ENCODE measurements at regions not wholly inside any gene's neighbourhood (a gene's known extent, or its start where the extent isn't known, plus 50 kb on each side); places are given as distances from the start of the nearest gene placed in this dataset.

- FAIRE-seq (peak; percentile 96), DNase-seq (ENCODE audit: low read depth) (no peak)
- Histone ChIP-seq H3K4me1 (ENCODE audit: insufficient read depth, low read length) (no peaks in the 10 kb centered on the region), H3K4me3 (ENCODE audit: insufficient read depth, low read depth, low read length) (no peak overlapping the region), H4K20me1 (ENCODE audit: insufficient read depth, low read length) (no peaks in the 10 kb centered on the region), H3K27me3 (ENCODE audit: insufficient read depth, low read length) (no peaks in the 10 kb centered on the region), H3K36me3 (ENCODE audit: insufficient read depth, low read length) (no peaks in the 10 kb centered on the region), H3K9ac (ENCODE audit: low read length) (no peak overlapping the region), H3K4me2 (ENCODE audit: low read length) (no peak overlapping the region), H3K79me2 (ENCODE audit: insufficient read depth, low read length) (no peaks in the 10 kb centered on the region), H2AFZ (ENCODE audit: low read depth, low read length) (no peak overlapping the region), H3K9me3 (ENCODE audit: insufficient read depth, low read depth, low read length) (no peaks in the 10 kb centered on the region), H3K27ac (ENCODE audit: low read depth, low read length) (no peak overlapping the region)
- H3K36me3 Mint-ChIP-seq (ENCODE audit: low read depth, unreplicated experiment): no peaks in the 10 kb centered on the region
- no peaks in the 10 kb centered on the region for H3K9me3 Mint-ChIP-seq (ENCODE audit: unreplicated experiment)
- no peak overlapping the region for H3K4me3 Mint-ChIP-seq (ENCODE audit: unreplicated experiment)
- H3K27me3 Mint-ChIP-seq (ENCODE audit: low read depth, unreplicated experiment): no peaks in the 10 kb centered on the region
- no peak overlapping the region for H3K27ac Mint-ChIP-seq (ENCODE audit: unreplicated experiment)
- TF ChIP-seq EZH2 (IDR thresholded peaks at IDR 0.05; ENCODE audit: insufficient read depth, low read length): no peak
- TF ChIP-seq, protein P1, sequence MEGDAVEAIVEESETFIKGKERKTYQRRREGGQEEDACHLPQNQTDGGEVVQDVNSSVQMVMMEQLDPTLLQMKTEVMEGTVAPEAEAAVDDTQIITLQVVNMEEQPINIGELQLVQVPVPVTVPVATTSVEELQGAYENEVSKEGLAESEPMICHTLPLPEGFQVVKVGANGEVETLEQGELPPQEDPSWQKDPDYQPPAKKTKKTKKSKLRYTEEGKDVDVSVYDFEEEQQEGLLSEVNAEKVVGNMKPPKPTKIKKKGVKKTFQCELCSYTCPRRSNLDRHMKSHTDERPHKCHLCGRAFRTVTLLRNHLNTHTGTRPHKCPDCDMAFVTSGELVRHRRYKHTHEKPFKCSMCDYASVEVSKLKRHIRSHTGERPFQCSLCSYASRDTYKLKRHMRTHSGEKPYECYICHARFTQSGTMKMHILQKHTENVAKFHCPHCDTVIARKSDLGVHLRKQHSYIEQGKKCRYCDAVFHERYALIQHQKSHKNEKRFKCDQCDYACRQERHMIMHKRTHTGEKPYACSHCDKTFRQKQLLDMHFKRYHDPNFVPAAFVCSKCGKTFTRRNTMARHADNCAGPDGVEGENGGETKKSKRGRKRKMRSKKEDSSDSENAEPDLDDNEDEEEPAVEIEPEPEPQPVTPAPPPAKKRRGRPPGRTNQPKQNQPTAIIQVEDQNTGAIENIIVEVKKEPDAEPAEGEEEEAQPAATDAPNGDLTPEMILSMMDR (IDR thresholded peaks at IDR 0.05; ENCODE audit: insufficient read depth, low read depth, low read length): no peak
- H3K4me1 Mint-ChIP-seq (ENCODE audit: low read depth, unreplicated experiment): no peaks in the 10 kb centered on the region
Observed at GRCh38 chr6:164925681-164926530, 383.5 kb downstream of the C6orf118 start.

GRCh38 chr6:164924674-164925073 lies 384.7 kb downstream of the C6orf118 start:
- no peak overlapping the region for H3K4me3 Mint-ChIP-seq (ENCODE audit: unreplicated experiment)
- H3K9ac ChIP-seq (ENCODE audit: low read length): no peak overlapping the region
- H3K4me1 ChIP-seq (ENCODE audit: insufficient read depth, low read length): no peaks in the 10 kb centered on the region
- H3K27me3 Mint-ChIP-seq (ENCODE audit: low read depth, unreplicated experiment): no peaks in the 10 kb centered on the region
- FAIRE-seq (no peak), DNase-seq (ENCODE audit: low read depth) (no peak)
- H3K4me2 ChIP-seq (ENCODE audit: low read length): no peak overlapping the region
- no peak overlapping the region for H3K27ac ChIP-seq (ENCODE audit: low read depth, low read length)
- H3K4me1 Mint-ChIP-seq (ENCODE audit: low read depth, unreplicated experiment): no peaks in the 10 kb centered on the region
- no peaks in the 10 kb centered on the region for H3K9me3 Mint-ChIP-seq (ENCODE audit: unreplicated experiment)
- H3K79me2 ChIP-seq (ENCODE audit: insufficient read depth, low read length): no peaks in the 10 kb centered on the region
- no peaks in the 10 kb centered on the region for H3K36me3 ChIP-seq (ENCODE audit: insufficient read depth, low read length)
- no peak overlapping the region for H2AFZ ChIP-seq (ENCODE audit: low read depth, low read length)
- H3K9me3 ChIP-seq (ENCODE audit: insufficient read depth, low read depth, low read length): no peaks in the 10 kb centered on the region
- H4K20me1 ChIP-seq (ENCODE audit: insufficient read depth, low read length): no peaks in the 10 kb centered on the region
- no peak overlapping the region for H3K27ac Mint-ChIP-seq (ENCODE audit: unreplicated experiment)
- H3K36me3 Mint-ChIP-seq (ENCODE audit: low read depth, unreplicated experiment): no peaks in the 10 kb centered on the region
- H3K4me3 ChIP-seq (ENCODE audit: insufficient read depth, low read depth, low read length): no peak overlapping the region
- H3K27me3 ChIP-seq (ENCODE audit: insufficient read depth, low read length): no peaks in the 10 kb centered on the region
- TF ChIP-seq, protein P1 (IDR thresholded peaks at IDR 0.05; ENCODE audit: insufficient read depth, low read depth, low read length): no peak
- no peak for TF ChIP-seq EZH2 (IDR thresholded peaks at IDR 0.05; ENCODE audit: insufficient read depth, low read length)

DNA sequence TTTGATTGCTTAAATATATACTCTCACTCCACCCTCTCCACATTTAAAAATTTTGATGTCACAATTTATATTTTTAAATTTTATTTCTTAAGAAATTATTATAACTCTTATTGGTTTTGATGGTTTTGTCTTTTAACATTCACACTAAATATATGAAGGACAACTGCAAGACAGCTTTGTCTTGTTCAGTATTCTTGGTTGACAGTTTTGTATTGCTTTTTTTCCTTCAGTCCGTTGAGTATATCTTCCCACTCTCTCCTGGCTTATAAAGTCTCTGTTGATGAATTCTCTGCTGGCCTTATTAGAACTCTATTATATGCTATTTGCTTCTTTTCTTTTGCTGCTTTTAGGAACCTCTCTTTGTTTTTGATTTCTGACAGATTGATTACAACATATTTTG lies 392.2 kb downstream of the C6orf118 start:
- no peaks in the 10 kb centered on the region for H3K27me3 Mint-ChIP-seq (ENCODE audit: low read depth, unreplicated experiment)
- no peak for FAIRE-seq
- no peak overlapping the region for H2AFZ ChIP-seq (ENCODE audit: low read depth, low read length)
- H3K4me2 ChIP-seq (ENCODE audit: low read length): no peak overlapping the region
- TF ChIP-seq EZH2 (IDR thresholded peaks at IDR 0.05; ENCODE audit: insufficient read depth, low read length): no peak
- TF ChIP-seq, protein P1 (IDR thresholded peaks at IDR 0.05; ENCODE audit: insufficient read depth, low read depth, low read length): no peak
- no peaks in the 10 kb centered on the region for H3K4me1 Mint-ChIP-seq (ENCODE audit: low read depth, unreplicated experiment)
- no peak overlapping the region for H3K4me3 ChIP-seq (ENCODE audit: insufficient read depth, low read depth, low read length)
- no peak overlapping the region for H3K27ac ChIP-seq (ENCODE audit: low read depth, low read length)
- H3K9me3 ChIP-seq (ENCODE audit: insufficient read depth, low read depth, low read length): no peaks in the 10 kb centered on the region
- no peak for DNase-seq (ENCODE audit: low read depth)
- no peaks in the 10 kb centered on the region for H4K20me1 ChIP-seq (ENCODE audit: insufficient read depth, low read length)
- no peaks in the 10 kb centered on the region for H3K9me3 Mint-ChIP-seq (ENCODE audit: unreplicated experiment)
- no peaks in the 10 kb centered on the region for H3K36me3 ChIP-seq (ENCODE audit: insufficient read depth, low read length)
- H3K4me3 Mint-ChIP-seq (ENCODE audit: unreplicated experiment): no peak overlapping the region
- H3K9ac ChIP-seq (ENCODE audit: low read length): no peak overlapping the region
- no peaks in the 10 kb centered on the region for H3K27me3 ChIP-seq (ENCODE audit: insufficient read depth, low read length)
- no peak overlapping the region for H3K27ac Mint-ChIP-seq (ENCODE audit: unreplicated experiment)
- H3K4me1 ChIP-seq (ENCODE audit: insufficient read depth, low read length): no peaks in the 10 kb centered on the region
- no peaks in the 10 kb centered on the region for H3K79me2 ChIP-seq (ENCODE audit: insufficient read depth, low read length)
- no peaks in the 10 kb centered on the region for H3K36me3 Mint-ChIP-seq (ENCODE audit: low read depth, unreplicated experiment)
